Cardiac fibroblast (primary cell): ENCODE measurements at regions not wholly inside any gene's neighbourhood (a gene's known extent, or its start where the extent isn't known, plus 50 kb on each side); places are given as distances from the start of the nearest gene placed in this dataset.

Experiments used
- DNase-seq, 2 donors: peaks; one replicate each; pipeline versions ENCODE4 v3.0.0 to v3.0.0-alpha.2; 2010; ENCODE audit warnings: low read depth in 2 of 2
- H3K4me3 ChIP-seq, 2 donors: replicated peaks in 1 of 2; 1 replicate in 1 of 2; 2 replicates in 1 of 2; pipeline ENCODE4 v1.5.1; 2011; ENCODE audit warnings: low read depth in 2 of 2, low read length in 2 of 2, mild to moderate bottlenecking in 2 of 2, moderate library complexity in 1 of 2
- CTCF ChIP-seq: IDR thresholded peaks from one replicate; pipeline ENCODE4 v1.5.1; 2011; ENCODE audit warnings: low read depth, mild to moderate bottlenecking, low read length, inconsistent platforms

GRCh38 chr13:80727321-80727975 lies 386.5 kb upstream of the SPRY2 start:
- TF ChIP-seq CTCF = no peak
- peak; percentile 16 to 27 for DNase-seq

GRCh38 chr13:80726868-80727267 lies 385.9 kb upstream of the SPRY2 start:
- DNase-seq = no peak
- no peak for TF ChIP-seq CTCF
- no peak overlapping the region for H3K4me3 ChIP-seq

More at GRCh38 chr13:80727321-80727975, 386.5 kb upstream of the SPRY2 start:
- H3K4me3 ChIP-seq = no peak overlapping the region

GRCh38 chr13:80721689-80722088 lies 380.8 kb upstream of the SPRY2 start:
- no peak overlapping the region for H3K4me3 ChIP-seq
- DNase-seq = no peak
- TF ChIP-seq CTCF = no peak

GRCh38 chr13:80718970-80719369 lies 378.0 kb upstream of the SPRY2 start:
- no peak for DNase-seq
- TF ChIP-seq CTCF = no peak

GRCh38 chr13:80717776-80718175 lies 376.9 kb upstream of the SPRY2 start:
- no peak for DNase-seq
- no peak for TF ChIP-seq CTCF

More at GRCh38 chr13:80718970-80719369, 378.0 kb upstream of the SPRY2 start:
- H3K4me3 ChIP-seq = no peak overlapping the region

GRCh38 chr13:80716610-80717081 lies 375.7 kb upstream of the SPRY2 start:
- DNase-seq = peak; percentile 48 to 74
- no peak overlapping the region for H3K4me3 ChIP-seq
- TF ChIP-seq CTCF = no peak

More at GRCh38 chr13:80717776-80718175, 376.9 kb upstream of the SPRY2 start:
- H3K4me3 ChIP-seq = no peak overlapping the region

- peak; percentile 17 to 66 for DNase-seq
- H3K4me3 ChIP-seq = no peak overlapping the region
- no peak for TF ChIP-seq CTCF
These were observed 371.1 kb upstream of the SPRY2 start for GRCh38 chr13:80712026-80712425.
